ENCODE measurements at regions not wholly inside any gene's neighbourhood (a gene's known extent, or its start where the extent isn't known, plus 50 kb on each side); places are given as distances from the start of the nearest gene placed in this dataset.
"Not testable (repeated sequence)": the region's sequence is repeated elsewhere in the genome, so short reads cannot be mapped to it uniquely, and the experiment has no call there.

DNA sequence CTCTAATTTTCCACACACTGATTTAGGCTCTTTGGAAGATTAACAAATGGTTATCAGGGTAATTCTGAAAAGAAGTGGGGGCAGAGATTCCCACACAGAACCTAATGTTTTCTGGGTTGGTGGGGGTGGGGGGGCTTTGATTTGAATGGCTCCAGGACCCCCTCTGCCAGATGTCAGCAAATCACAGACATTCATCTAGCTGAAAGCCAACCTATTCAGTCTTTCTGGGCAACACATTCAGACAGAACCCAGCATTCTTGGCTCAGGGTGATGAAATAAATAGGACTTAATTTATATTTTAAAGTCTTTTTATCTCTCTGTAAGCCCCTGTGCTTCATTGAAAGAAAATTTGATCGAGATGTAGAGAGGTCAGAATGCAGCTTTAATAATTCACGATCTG lies 533.2 kb downstream of the XYLT1 start:
- no peak overlapping the region for H3K4me3 ChIP-seq (ENCODE audit: low read depth, low read length)
- DNase-seq (ENCODE audit: low read depth), result no peak
- TF ChIP-seq, protein P1, sequence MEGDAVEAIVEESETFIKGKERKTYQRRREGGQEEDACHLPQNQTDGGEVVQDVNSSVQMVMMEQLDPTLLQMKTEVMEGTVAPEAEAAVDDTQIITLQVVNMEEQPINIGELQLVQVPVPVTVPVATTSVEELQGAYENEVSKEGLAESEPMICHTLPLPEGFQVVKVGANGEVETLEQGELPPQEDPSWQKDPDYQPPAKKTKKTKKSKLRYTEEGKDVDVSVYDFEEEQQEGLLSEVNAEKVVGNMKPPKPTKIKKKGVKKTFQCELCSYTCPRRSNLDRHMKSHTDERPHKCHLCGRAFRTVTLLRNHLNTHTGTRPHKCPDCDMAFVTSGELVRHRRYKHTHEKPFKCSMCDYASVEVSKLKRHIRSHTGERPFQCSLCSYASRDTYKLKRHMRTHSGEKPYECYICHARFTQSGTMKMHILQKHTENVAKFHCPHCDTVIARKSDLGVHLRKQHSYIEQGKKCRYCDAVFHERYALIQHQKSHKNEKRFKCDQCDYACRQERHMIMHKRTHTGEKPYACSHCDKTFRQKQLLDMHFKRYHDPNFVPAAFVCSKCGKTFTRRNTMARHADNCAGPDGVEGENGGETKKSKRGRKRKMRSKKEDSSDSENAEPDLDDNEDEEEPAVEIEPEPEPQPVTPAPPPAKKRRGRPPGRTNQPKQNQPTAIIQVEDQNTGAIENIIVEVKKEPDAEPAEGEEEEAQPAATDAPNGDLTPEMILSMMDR (conservative IDR thresholded peaks at IDR 0.05; ENCODE audit: low read depth, low read length), result no peak

DNA sequence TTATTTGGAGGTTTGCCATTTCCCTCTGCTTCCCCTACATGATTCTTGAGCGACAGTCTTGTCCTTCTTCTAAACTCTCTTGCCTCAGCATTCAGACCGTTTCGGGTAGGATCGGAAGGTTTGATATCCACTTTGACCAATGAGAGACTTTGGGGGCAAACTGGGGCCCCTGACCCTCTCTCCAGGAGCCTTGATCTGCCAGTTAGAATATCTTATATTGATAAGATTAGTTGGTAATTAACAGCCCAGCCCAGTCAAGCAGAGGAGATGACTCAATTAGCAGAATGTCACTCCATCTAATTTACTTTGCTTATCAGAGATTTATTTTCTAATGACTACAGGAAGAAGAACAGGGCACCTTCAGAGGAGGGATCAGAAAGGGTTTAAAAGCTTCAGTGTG lies 532.8 kb downstream of the XYLT1 start:
- no peak overlapping the region for H3K4me3 ChIP-seq (ENCODE audit: low read depth, low read length)
- TF ChIP-seq, protein P1 (conservative IDR thresholded peaks at IDR 0.05; ENCODE audit: low read depth, low read length), result no peak
- no peak for DNase-seq (ENCODE audit: low read depth)

DNA sequence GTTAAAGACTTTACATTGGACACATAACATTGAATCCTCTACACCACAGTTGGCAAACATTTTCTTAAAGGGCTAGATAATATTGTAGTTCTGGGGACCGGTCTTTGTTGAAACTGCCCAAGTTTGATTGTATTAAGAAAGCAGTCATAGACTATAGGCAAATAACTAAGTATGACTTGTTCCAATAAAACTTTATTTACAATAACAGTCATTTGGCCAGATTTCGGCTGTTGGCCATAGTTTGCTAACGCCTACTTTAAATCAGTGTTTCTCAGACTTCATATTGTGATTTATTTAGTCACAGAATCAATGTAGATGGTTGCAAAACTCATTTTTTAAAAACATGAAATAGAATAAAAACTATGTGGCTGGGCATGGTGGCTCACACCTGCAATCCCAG lies 531.8 kb downstream of the XYLT1 start:
- no peak overlapping the region for H3K4me3 ChIP-seq (ENCODE audit: low read depth, low read length)
- DNase-seq (ENCODE audit: low read depth), result no peak
- TF ChIP-seq, protein P1 (conservative IDR thresholded peaks at IDR 0.05; ENCODE audit: low read depth, low read length), result no peak

DNA sequence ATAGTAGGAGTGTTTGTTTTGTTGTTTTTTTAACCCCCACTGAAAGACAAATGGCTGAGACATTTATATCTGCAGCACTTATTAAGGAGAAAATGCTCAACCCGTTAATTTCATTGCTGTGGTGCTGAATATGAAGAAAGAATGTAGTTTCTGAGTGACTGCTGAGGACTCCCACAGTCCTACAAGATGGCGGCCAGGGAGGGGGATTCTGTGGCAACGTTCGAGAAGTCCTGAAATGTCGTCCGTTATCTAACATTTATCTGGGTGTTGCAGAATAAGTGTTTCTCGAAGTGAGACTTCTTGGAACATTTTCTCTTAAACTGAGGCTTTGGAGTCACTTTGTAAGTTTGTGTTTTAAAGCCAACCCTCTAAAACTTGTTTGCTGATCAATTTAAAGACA lies 530.4 kb downstream of the XYLT1 start:
- H3K4me3 ChIP-seq (ENCODE audit: low read depth, low read length), result no peak overlapping the region
- no peak for DNase-seq (ENCODE audit: low read depth)
- TF ChIP-seq, protein P1 (conservative IDR thresholded peaks at IDR 0.05; ENCODE audit: low read depth, low read length), result no peak

DNA sequence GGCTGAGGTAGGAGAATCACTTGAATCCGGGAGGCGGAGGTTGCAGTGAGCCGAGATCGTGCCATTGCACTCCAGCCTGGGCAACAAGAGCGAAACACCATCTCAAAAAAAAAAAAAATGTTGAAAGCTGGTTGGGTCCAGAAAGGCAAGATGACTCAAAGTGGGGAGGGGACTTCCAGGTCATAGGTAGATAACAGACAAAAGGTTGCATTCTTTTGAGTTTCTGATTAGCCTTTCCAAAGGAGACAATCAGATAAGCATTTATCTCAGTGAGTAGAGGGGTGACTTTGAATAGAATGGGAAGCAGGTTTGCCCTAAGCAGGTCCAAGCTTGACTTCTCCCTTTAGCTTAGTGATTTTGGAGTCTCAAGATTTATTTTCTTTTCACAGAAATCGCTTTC lies 527.9 kb downstream of the XYLT1 start:
- not testable (repeated sequence) for H3K4me3 ChIP-seq (ENCODE audit: low read depth, low read length); DNase-seq (ENCODE audit: low read depth)

DNA sequence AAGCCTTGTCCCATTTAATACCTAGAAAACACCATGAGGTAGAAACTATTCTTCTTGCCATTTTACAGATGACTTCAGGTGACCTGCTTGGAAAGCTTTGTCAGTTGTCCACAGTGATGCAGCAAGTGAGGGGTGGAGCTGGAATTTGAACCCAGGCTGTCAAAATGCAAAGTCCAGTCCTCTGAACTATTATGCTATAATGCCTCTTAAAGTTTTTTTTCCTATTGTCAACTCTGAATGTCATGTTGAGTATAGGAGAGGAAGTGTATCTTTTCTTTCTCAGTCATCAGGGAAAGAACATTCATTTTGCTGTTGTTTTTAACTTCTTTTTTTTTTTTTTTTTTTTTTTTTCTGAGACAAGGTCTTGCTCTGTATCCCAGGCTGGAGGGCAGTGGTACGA lies 525.6 kb downstream of the XYLT1 start:
- H3K4me3 ChIP-seq (ENCODE audit: low read depth, low read length), result no peak overlapping the region
- TF ChIP-seq, protein P1 (conservative IDR thresholded peaks at IDR 0.05; ENCODE audit: low read depth, low read length), result no peak
- no peak for DNase-seq (ENCODE audit: low read depth)

DNA sequence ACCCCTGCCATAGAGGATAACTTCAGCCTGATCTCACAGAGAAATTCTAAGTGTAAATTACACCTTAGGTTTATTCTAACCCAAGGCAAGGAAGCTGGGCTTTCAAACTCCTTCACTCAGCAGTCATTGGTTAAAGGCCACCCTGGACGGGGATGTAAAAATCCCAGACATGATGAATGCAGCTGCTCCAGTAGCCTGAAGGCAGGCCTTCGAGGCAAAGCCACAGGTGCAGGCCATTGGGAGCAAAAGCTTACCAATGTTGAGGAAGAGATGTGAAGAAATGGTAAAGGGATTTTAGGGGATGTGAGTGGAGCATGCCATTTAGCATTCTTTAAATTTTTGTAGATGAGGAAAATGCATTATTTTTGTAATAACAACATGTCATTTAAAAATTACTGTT lies 514.4 kb downstream of the XYLT1 start:
- no peak overlapping the region for H3K4me3 ChIP-seq (ENCODE audit: low read depth, low read length)
- DNase-seq (ENCODE audit: low read depth), result no peak
- TF ChIP-seq, protein P1 (conservative IDR thresholded peaks at IDR 0.05; ENCODE audit: low read depth, low read length), result no peak

DNA sequence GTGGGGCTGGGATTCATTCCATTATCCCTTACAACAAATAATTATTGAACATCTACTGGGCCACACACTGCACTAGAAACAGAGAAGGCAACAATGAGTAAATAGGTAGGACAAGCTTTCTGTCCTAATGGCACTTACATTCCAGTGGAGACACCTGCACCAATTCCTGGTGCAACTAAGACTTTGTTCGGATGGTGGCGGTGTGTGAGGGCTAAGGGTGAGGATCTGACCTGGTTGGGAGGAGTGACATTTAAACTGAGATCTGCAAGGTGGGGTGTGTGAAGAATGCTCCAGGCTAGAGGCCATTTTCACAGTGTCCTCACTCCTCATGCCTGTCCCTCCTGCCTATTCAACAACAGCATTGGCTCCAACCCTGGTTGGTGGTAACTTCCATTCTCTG lies 510.0 kb downstream of the XYLT1 start:
- no peak overlapping the region for H3K4me3 ChIP-seq (ENCODE audit: low read depth, low read length)
- TF ChIP-seq, protein P1 (conservative IDR thresholded peaks at IDR 0.05; ENCODE audit: low read depth, low read length), result no peak
- no peak for DNase-seq (ENCODE audit: low read depth)

Measured in choroid plexus epithelial cell (primary cell).